ENCODE measurements at regions not wholly inside any gene's neighbourhood (a gene's known extent, or its start where the extent isn't known, plus 50 kb on each side); places are given as distances from the start of the nearest gene placed in this dataset.
"Not testable (repeated sequence)": the region's sequence is repeated elsewhere in the genome, so short reads cannot be mapped to it uniquely, and the experiment has no call there.

GRCh38 chr12:107495604-107496003 is 190.0 kb upstream of the PWP1 start:
- no peak for DNase-seq (ENCODE audit: low spot score)

- DNase-seq (ENCODE audit: low spot score), result no peak
Measured at GRCh38 chr12:107497231-107497630, 188.4 kb upstream of the PWP1 start.

GRCh38 chr12:107500307-107500706 is 185.3 kb upstream of the PWP1 start:
- no peak for DNase-seq (ENCODE audit: low spot score)

GRCh38 chr12:107501681-107502080 is 183.9 kb upstream of the PWP1 start:
- no peak for DNase-seq (ENCODE audit: low spot score)

- DNase-seq (ENCODE audit: low spot score), result no peak
Measured at GRCh38 chr12:107503129-107503855, 182.3 kb upstream of the PWP1 start.

GRCh38 chr12:107503887-107504885 is 181.4 kb upstream of the PWP1 start:
- DNase-seq (ENCODE audit: low spot score), result no peak

- no peak for DNase-seq (ENCODE audit: low spot score)
Measured at GRCh38 chr12:107509421-107509820, 176.2 kb upstream of the PWP1 start.

GRCh38 chr12:107510211-107510610 is 175.4 kb upstream of the PWP1 start:
- no peak for DNase-seq (ENCODE audit: low spot score)

GRCh38 chr12:107511292-107511691 is 174.3 kb upstream of the PWP1 start:
- DNase-seq (ENCODE audit: low spot score), result no peak

GRCh38 chr12:107512391-107512790 is 173.2 kb upstream of the PWP1 start:
- DNase-seq (ENCODE audit: low spot score), result no peak

GRCh38 chr12:107513184-107513583 is 172.4 kb upstream of the PWP1 start:
- DNase-seq (ENCODE audit: low spot score), result no peak

- no peak for DNase-seq (ENCODE audit: low spot score)
Measured at GRCh38 chr12:107513636-107514400, 171.8 kb upstream of the PWP1 start.

- DNase-seq (ENCODE audit: low spot score), result peak; percentile 27
Measured at GRCh38 chr12:107514887-107515445, 170.6 kb upstream of the PWP1 start.

GRCh38 chr12:107515446-107515958 is 170.1 kb upstream of the PWP1 start:
- DNase-seq (ENCODE audit: low spot score), result peak; percentile 93

GRCh38 chr12:107517816-107518215 is 167.8 kb upstream of the PWP1 start:
- not testable (repeated sequence) for DNase-seq (ENCODE audit: low spot score)

- no peak for DNase-seq (ENCODE audit: low spot score)
Measured at GRCh38 chr12:107518868-107519267, 166.7 kb upstream of the PWP1 start.

GRCh38 chr12:107519906-107520859 is 165.4 kb upstream of the PWP1 start:
- DNase-seq (ENCODE audit: low spot score), result no peak

GRCh38 chr12:107521826-107522355 is 163.7 kb upstream of the PWP1 start:
- no peak for DNase-seq (ENCODE audit: low spot score)

- DNase-seq (ENCODE audit: low spot score), result no peak
Measured at GRCh38 chr12:107522692-107523477, 162.7 kb upstream of the PWP1 start.

All from H4 (cell line).